Right ventricle myocardium inferior (tissue), 1 donor: ENCODE measurements at regions not wholly inside any gene's neighbourhood (a gene's known extent, or its start where the extent isn't known, plus 50 kb on each side); places are given as distances from the start of the nearest gene placed in this dataset.
"Not testable (repeated sequence)": the region's sequence is repeated elsewhere in the genome, so short reads cannot be mapped to it uniquely, and the experiment has no call there.

ENCODE experiments used
- ATAC-seq: fragments of 200-7000 bp; cut with Tn5 transposase; one replicate; pipeline ENCODE4 v1.9.1; 2020; ENCODE audit warnings: mild to moderate bottlenecking, moderate library complexity
- DNase-seq: peaks from one replicate; pipeline ENCODE4 v3.0.0; 2021; ENCODE audit errors: missing footprints
- intact Hi-C: fragments of 100-400 bp; cut with DNase I; formaldehyde crosslinking; loops from one replicate; pipeline ENCODE4 v1.11.0; 2022
- donor health status: DM: no; HTN: yes; CAD: no; lungs with severe emphysema.

DNA sequence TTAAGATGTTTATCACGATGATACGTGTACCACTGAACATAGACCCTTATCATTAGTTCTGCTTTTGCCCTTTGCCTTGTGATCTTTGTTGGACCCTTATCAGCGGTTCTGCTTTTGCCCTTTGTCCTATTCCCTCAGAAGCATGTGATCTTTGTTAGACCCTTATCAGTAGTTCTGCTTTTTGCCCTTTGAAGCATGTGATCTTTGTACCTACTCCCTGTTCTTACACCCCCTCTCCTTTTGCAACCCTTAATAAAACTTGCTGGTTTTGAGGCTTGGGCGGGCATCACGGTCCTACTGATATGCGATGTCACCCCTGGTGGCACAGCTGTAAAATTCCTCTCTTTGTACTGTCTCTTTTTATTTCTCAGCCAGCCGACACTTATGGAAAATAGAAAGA is 117.0 kb downstream of the SDHAF3 start:
- DNase-seq, intact Hi-C loops, ATAC-seq: not testable (repeated sequence)

DNA sequence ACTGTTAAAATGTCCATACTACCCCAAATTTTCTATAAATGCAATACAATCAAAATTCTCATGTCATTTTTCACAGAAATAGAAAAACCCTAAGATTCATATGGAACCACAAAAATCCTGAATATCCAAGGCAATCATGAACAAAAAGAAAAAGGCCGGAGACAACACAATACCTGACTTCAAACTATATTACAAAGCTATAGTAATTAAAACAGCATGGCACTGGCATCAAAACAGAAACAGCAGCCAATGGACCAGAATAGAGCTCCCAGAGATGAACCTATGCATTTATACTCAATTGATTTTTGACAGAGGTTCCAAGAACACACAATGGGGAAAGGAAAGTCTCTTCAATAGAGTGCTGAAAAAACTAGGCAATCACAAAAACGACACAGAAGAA is 128.8 kb downstream of the SDHAF3 start:
- intact Hi-C loops, result no loop called here
- DNase-seq (no peak), ATAC-seq (no peak)

DNA sequence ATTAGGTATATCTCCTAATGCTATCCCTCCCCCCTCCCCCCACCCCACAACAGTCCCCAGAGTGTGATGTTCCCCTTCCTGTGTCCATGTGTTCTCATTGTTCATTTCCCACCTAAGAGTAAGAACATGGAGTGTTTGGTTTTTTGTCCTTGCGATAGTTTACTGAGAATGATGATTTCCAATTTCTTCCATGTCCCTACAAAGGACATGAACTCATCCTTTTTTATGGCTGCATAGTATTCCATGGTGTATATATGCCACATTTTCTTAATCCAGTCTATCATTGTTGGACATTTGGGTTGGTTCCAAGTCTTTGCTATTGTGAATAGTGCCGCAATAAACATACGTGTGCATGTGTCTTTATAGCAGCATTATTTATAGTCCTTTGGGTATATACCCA is 140.7 kb downstream of the SDHAF3 start:
- ATAC-seq, DNase-seq, intact Hi-C loops: not testable (repeated sequence)

DNA sequence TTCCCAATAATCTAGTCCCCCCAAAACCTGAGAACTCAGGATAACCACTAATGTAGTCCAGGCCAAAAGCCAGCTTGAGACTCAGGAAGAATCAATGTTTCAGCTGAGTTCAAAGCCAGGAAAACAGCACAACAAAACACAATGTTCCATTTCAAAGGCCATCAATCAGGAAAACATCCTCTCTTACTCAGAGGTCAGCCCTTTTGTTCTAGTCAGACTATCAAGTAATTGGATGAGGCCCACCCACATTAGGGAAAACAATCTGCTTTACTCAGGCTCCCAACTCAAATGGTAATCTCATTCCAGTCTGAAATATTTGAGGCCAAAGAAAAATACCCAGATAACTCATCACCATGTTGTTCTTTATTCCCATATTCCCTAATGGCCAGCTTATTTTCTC is 152.2 kb downstream of the SDHAF3 start:
- intact Hi-C loops, result no loop called here
- no peak for DNase-seq
- ATAC-seq, result no peak

DNA sequence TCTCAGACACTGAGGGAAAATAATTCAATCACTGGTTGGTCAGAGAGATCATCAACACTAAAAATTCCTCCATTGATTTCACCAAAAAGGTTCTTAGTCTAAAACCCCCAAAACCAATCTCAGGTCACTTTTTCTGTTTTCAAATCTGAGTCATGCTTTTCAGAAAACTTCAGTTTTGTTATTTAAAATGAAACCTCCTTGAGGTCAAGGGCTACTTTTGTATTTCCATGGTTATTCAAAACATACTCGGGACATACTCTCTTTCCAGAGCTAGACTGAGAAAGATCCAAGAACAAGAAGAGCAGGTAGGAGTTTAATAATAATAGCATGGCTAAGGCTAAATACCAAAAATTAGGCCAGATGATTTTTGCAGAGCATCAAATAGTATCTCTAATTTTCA is 152.8 kb downstream of the SDHAF3 start:
- intact Hi-C loops, result no loop called here
- DNase-seq (no peak), ATAC-seq (no peak)

DNA sequence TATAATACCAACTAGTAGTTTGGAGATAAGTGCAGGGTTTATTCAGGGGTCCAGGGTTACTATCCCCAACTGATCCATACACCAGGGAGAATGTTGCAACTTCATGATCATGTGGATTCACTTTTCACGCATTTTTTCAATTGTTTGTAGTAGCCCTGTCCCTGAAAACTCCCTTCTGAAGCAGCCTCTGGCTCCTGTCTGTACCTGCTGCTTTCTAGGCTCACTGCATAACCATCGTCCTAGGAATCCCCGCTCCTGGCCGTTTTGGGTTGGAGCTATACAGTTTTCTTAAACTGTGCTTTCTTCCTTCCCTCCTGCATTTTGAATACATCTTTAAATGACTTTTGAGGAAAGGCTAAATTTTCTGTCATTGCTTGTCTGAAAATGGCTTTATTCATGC is 154.1 kb downstream of the SDHAF3 start:
- ATAC-seq (no peak), DNase-seq (no peak)
- intact Hi-C loops, result no loop called here

DNA sequence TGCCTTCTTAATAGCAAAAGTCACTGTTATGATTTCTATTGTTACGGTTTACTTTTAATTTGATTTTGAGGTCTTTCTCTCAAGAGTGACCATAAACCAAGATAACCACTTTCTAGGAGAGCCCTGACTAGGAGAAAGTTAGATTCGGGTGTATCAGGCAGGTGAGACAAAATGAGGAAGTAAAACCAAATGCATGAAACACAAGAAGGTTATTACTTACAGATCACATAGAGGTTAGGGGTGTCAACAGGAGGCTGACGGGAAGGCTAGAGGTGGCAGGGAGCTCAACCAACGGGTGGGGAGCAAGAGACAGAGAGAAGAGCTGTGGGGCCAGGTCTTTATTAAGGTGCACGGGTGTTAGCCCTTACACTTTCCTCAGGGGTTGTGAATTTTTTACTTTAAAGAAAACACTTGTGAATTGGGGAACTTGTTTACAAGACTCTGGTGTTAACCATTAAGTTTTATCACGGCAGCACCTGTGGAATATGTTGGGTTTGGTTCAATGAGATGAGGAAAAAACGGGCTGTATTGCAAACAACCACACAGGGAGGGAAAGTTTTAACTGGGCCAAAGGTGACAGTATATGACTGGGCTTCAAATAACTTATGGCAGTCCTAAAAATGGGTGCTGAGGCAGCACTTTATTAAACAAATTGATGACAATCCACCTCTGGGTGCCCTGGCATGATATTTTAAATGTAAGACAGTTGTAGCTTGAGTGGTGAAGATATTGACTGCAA is 154.9 kb downstream of the SDHAF3 start:
- no peak for ATAC-seq
- intact Hi-C loops, result no loop called here

DNA sequence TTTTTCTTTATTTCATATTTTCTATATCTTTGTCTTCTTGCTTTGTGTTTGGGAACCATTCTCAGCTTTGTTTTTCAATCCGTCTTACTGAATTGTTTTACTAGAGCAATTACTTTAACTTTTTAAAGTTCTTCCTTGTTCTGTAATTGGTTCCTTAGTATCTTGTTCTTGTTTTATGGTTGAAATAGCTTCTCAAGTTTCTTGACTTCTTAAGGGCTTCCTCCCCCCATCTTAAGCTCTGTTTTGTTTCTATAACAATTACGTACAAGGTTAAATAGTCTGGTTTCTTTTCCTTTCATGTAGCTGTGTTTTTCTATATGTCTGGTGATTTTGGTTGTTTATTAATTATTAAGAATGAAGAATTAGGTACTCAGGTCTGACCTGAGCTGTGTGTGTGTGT is 158.0 kb downstream of the SDHAF3 start:
- ATAC-seq (no peak), DNase-seq (no peak)
- intact Hi-C loops, result no loop called here

More for the DNA sequence above, 154.9 kb downstream of the SDHAF3 start:
- DNase-seq, result no peak

DNA sequence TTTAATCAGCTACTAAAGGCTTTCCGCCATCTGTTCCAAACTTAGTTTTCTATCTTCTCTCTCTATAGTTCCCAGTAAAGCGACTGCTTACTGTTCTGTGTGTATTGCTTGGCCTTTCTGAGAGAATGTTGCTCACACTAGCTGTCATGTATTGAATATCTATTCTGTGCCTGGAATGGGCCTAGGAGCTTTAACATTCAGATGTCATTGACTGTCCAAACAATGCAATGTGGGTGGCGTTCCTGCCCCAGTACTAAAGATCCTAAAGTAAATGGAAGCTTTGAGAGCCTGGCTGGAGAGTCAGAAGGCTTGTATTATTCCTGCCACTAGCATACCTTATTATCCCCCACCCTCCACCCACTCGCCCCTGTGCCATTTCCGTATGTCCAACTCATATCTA is 163.5 kb downstream of the SDHAF3 start:
- intact Hi-C loops, result no loop called here
- ATAC-seq, result no peak
- no peak for DNase-seq

DNA sequence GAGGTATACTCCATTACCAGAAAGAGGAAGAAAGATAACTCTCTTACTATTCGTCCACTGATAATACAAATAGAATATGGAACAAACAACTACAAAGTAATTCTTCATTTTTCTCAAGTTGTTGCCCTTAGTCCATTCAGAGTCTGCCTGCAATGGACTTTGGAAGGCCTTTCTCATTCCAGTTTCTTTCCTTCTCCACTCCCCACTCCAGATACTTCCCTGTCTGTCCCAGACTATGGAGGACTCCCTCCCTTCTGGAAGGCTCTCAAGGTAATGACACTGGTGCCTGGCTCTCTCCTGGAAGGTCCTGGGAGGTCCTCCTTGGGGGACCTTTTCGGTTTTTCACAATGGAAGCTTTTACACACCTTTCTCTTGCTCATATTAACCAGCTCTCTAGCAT is 167.8 kb downstream of the SDHAF3 start:
- intact Hi-C loops, result no loop called here
- no peak for ATAC-seq

DNA sequence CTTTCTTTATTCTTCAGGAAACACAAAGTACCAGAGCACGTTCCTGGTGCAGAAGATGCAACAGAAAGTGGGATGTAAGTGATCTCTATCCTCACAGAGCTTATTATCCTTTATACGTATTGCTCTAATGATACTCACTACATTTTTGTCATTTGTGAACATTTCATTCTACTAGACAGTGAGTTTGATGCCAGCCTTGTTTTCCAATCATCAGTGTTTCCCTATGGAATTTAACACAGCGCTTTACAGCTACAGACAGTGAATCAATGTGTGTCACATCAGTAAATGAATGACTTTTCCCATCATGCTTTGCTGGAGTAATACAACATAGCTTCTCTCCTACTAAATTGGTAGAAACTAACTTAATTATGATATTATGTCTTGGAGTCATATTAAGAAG is 175.5 kb downstream of the SDHAF3 start:
- intact Hi-C loops, result no loop called here
- DNase-seq (no peak), ATAC-seq (no peak)

More for the DNA sequence above, 167.8 kb downstream of the SDHAF3 start:
- no peak for DNase-seq

DNA sequence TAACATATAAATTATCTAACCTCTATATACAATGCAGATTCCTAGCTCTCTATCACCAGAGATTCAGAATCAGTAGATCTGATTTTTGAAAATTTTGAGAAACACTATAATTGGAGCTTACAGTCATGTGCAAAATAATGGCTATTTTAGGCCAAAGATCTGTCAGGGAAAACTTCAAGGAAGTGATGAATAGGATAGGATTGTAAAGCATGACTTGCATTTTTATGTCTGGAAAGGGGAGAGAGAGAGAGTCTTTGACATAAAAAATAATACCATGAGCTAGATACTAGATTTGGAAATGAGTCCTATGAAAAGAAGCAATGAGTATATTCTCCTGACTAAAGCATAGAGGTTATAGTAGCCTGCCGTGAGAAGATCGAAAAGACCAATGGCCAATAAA is 181.1 kb downstream of the SDHAF3 start:
- DNase-seq, result no peak
- no peak for ATAC-seq
- intact Hi-C loops, result no loop called here

DNA sequence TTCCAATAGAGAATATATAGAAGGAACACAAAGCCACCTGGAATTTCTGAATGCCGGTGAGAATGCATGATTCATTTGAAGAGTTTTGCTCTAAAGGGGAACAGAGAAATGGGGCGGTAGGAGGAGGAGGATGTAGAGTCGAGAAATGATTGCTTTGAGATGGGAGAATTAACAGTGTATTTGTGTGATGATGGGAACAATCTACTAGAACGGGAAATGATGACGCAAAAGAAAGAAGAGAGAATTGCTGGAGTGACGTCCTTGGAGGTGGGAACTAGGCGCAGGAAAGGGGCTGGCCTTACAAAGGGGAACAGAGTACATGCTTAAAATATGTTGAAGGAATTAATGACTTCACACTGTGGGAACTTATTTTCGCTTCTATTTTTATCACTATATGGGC is 188.1 kb downstream of the SDHAF3 start:
- no peak for ATAC-seq
- no peak for DNase-seq
- intact Hi-C loops, result no loop called here

DNA sequence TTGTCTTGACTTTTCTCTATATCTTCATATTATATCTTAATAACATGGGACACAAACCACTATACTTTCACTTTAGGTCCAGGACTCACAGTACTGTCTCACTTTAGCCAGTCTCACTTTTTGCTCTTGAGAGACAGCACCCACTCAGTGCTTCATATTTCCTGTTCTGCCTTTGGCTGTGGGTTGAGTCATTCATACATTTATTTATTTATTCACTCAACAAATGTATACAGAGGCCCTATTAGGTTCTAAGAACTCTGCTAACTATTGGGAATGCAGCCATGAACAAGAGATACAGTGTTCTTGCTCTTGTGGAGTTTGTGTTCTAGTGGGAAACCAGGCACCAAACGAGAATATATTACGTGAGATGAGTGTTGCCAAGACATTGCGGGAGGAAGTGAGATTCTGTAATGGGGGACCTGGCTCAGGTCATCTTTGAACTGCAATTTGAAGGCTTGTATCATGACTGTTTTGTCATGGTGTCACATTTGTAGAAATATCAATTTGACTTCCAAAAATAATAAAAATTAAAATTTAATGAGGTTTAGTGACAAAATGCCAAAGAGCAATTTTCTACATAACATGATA is 190.1 kb downstream of the SDHAF3 start:
- DNase-seq (no peak), ATAC-seq (no peak)
- intact Hi-C loops, result no loop called here

DNA sequence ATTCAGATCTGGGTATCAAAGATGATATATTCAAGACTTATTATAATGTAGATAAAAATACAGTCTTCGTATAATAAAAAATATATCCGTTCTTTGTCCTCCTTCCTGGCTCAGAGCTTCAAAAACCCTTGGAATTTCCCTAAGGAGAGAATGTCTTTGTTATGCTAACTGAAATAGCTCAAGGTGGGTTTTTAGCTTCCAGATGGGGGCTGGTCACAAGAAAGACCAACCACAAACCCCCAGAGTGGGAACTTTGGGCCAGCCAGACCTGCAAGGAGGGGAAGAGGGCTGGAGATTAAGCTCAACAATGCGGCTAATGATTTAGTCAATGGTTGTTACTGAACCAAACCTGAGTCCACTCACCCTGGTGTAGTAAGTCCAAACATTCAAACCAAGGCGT is 196.4 kb downstream of the SDHAF3 start:
- no peak for ATAC-seq
- intact Hi-C loops, result no loop called here
- DNase-seq, result no peak

DNA sequence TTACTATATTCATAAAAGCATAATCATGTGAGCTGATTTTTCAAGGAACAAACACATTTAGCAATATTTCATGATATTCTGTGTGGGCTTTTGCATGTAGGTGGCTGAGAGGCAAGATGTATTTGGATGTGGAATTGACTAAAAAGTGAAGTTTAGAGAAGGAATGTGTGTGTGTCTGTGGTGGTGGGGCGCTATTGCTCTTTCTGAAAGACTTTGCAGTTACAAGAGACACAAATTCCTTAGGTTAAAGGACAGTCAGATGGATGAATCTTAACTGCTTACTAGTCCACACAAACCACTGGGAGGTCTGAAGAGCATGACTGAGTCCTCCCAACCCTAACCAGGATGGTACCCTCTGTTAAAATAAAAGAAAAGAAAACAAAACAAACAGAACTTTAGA is 200.1 kb downstream of the SDHAF3 start:
- intact Hi-C loops, result no loop called here
- no peak for ATAC-seq
- no peak for DNase-seq

DNA sequence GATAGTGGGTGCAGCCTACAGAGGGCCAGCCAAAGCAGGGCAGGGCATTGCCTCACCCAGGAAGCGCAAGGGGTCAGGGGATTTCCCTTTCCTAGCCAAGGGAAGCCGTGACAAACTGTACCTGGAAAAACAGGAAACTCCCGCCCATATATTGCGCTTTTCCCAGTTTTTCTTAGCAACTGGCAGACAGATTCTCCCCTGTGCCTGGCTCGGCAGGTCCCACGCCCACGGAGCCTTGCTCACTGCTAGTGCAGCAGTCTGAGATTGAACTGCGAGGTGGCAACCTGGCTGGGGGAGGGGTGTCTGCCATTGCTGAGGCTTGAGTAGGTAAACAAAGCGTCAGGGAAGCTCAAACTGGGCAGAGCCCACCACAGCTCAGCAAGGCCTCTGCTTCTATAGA is 212.4 kb downstream of the SDHAF3 start:
- intact Hi-C loops, DNase-seq, ATAC-seq: not testable (repeated sequence)

DNA sequence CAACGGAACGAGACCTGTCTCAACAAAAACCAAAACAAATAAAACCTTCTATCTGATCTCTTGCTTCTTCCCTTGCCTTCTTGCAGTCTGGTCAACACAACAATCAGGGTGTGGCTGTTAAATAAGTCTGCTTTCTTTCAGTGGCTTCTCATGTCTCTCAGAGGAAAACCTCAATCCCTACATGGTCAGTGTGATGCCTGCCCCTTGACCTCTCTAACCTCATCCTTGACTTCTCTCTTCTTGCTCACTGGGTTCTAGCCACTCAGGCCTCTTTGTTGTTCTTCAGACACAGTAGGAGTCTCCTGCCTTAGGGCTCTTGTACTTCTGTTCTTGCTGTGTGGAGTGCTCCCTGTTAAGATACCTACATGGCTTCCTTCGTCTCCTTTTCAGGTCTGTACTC is 220.4 kb downstream of the SDHAF3 start:
- no peak for ATAC-seq
- intact Hi-C loops, result no loop called here
- no peak for DNase-seq

DNA sequence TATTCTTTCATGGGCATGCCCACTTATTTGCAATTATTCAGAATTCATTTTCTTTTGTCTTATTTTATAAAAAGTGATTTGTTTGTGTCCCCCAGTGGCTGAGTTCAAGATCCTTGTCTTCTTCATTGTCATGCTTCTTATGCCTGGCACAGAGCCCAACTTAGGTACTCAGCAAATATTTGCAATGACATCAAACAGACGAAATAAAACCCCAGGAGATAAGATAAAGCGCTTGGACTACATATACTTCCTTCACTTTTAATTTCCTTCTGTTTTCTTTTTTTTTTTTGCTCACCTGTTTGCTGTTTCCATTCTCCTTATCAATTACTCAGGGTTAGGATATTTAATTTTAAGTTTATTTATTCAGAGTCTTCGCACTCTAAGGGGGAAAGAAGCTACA is 225.0 kb downstream of the SDHAF3 start:
- ATAC-seq, result no peak

DNA sequence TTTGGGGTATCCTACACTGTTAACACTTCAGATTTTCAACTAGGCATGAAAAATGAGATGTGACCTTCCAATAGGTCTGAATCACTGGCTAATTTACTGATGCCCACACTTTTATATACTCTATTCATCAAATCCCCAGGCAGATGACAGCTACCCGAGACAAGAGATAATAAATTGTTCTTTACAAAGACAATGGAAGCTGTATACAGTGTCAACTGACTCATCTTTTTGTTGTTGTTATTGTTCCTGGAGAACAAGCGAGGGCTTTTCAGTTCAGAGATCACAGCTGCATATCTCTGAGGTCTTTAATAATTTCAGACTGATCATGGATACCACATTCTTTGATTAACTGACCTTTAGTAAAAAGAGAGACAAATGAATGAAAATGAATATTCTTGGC is 228.9 kb downstream of the SDHAF3 start:
- intact Hi-C loops, result no loop called here
- no peak for ATAC-seq
- DNase-seq, result no peak

More for the DNA sequence above, 225.0 kb downstream of the SDHAF3 start:
- DNase-seq, result no peak
- intact Hi-C loops, result no loop called here

DNA sequence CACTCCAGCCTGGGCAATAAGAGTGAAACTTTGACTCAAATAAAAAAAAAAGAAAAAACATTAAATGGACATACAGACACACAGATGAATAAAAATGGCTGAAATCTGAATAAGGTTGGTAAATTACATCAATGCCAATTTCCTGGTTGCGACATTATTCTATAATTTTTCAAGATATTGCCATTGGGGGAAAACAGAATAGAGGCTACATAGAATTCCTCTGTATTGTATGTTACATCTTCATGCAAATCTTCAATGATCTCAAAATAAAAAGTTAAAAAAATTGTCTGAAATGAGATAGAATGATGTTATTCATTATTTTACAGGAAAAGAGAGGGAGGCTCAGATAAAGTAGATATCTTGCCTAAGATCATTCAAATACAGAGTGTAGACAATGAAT is 234.0 kb downstream of the SDHAF3 start:
- no peak for ATAC-seq
- intact Hi-C loops, result no loop called here
- DNase-seq, result no peak
